Right cardiac atrium (tissue), 5 donors: ENCODE measurements at regions not wholly inside any gene's neighbourhood (a gene's known extent, or its start where the extent isn't known, plus 50 kb on each side); places are given as distances from the start of the nearest gene placed in this dataset.

Source experiments
- ATAC-seq, 2 donors: fragments of 200-7000 bp; cut with Tn5 transposase; one replicate each; pipeline versions ENCODE4 v1.8.0 to v1.9.1; 2020; ENCODE audit warnings: moderate library complexity in 2 of 2, mild to moderate bottlenecking in 1 of 2
- DNase-seq, 3 donors: peaks; one replicate each; pipeline ENCODE4 v3.0.0-alpha.2; 2020
- H3K27ac ChIP-seq: one replicate; pipeline ENCODE4 v1.5.1; 2013; ENCODE audit warnings: mild to moderate bottlenecking, low read length, control low read depth, moderate library complexity
- H3K27me3 ChIP-seq: one replicate; pipeline ENCODE4 v1.6.1; 2013; ENCODE audit not compliant: control insufficient read depth, insufficient read depth
- H3K4me1 ChIP-seq: one replicate; pipeline ENCODE4 v1.6.1; 2013; ENCODE audit warnings: low read length; ENCODE audit not compliant: control insufficient read depth, insufficient read depth
- H3K4me3 ChIP-seq: one replicate; pipeline ENCODE4 v1.5.1; 2013; ENCODE audit warnings: low read length, control low read depth
- H3K9me3 ChIP-seq: one replicate; pipeline ENCODE4 v1.6.1; 2013; ENCODE audit warnings: low read length; ENCODE audit not compliant: control insufficient read depth
- WGBS: extraction: QIAGEN DNeasy Blood & Tissue Kit; methylation state at CpG from one replicate; pipeline ENCODE4 v1.1.7; 2013; 5-methylcytosine and 5-hydroxymethylcytosine counted together
- intact Hi-C, 4 donors: fragments of 100-400 bp; cut with DNase I; formaldehyde crosslinking; loops; one replicate each; pipeline versions ENCODE4 v1.11.0 to v1.14.0; 2022 to 2023
- donor health status: healthy with polysubstance abuse.
- donor health status: DM: no; HTN: yes; CAD: no.
- donor health status: DM: no; HTN: no; CAD: no.
- donor health status: DM: no; HTN: yes; CAD: no; lungs with severe emphysema.
- donor health status: DM: yes; HTN: yes; CAD: no.

GRCh38 chr9:6703898-6704639 is 53.7 kb upstream of the KDM4C start:
- Histone ChIP-seq H3K4me1 (no peaks in the 10 kb centered on the region), H3K9me3 (no peaks in the 10 kb centered on the region), H3K27me3 (no peaks in the 10 kb centered on the region), H3K4me3 (peak overlapping the region; percentile 59), H3K27ac (peak overlapping the region; percentile 75)
- intact Hi-C loops, result no loop called here
- under 1% methylated on average over 57 of the region's 57 CpGs for WGBS
- peak; percentile 88 to 96 (median 89) for DNase-seq
- ATAC-seq, result peak; percentile 96

GRCh38 chr9:6702707-6703106 is 55.1 kb upstream of the KDM4C start:
- Histone ChIP-seq H3K27me3 (no peaks in the 10 kb centered on the region), H3K9me3 (no peaks in the 10 kb centered on the region), H3K27ac (no peak overlapping the region), H3K4me3 (no peak overlapping the region), H3K4me1 (no peaks in the 10 kb centered on the region)
- no peak for DNase-seq
- intact Hi-C loops, result no loop called here
- ATAC-seq, result no peak
- WGBS, result 93% methylated on average over 7 of the region's 7 CpGs

- Histone ChIP-seq H3K27me3 (no peaks in the 10 kb centered on the region), H3K4me1 (no peaks in the 10 kb centered on the region), H3K9me3 (no peaks in the 10 kb centered on the region), H3K27ac (no peak overlapping the region), H3K4me3 (no peak overlapping the region)
- no peak for DNase-seq
- 94% methylated on average over 9 of the region's 9 CpGs for WGBS
- no peak for ATAC-seq
- intact Hi-C loops, result no loop called here
Observed at GRCh38 chr9:6696178-6696577, 50.6 kb upstream of the GLDC start.

- DNase-seq (no peak), ATAC-seq (no peak)
- Histone ChIP-seq H3K27ac (no peak overlapping the region), H3K4me3 (no peak overlapping the region), H3K9me3 (no peaks in the 10 kb centered on the region), H3K27me3 (no peaks in the 10 kb centered on the region), H3K4me1 (no peaks in the 10 kb centered on the region)
- WGBS, result 88% methylated on average over 7 of the region's 7 CpGs
- intact Hi-C loops, result no loop called here
Observed at GRCh38 chr9:6695121-6695814, 49.7 kb upstream of the GLDC start.
